GM19099 (cell line): ENCODE measurements at regions not wholly inside any gene's neighbourhood (a gene's known extent, or its start where the extent isn't known, plus 50 kb on each side); places are given as distances from the start of the nearest gene placed in this dataset.

Experiments used
- POLR2A ChIP-seq: IDR thresholded peaks from 3 replicates; pipeline ENCODE4 v1.6.1; 2011; ENCODE audit warnings: low read depth; ENCODE audit not compliant: insufficient read length; ENCODE audit errors: extremely low read depth

DNA sequence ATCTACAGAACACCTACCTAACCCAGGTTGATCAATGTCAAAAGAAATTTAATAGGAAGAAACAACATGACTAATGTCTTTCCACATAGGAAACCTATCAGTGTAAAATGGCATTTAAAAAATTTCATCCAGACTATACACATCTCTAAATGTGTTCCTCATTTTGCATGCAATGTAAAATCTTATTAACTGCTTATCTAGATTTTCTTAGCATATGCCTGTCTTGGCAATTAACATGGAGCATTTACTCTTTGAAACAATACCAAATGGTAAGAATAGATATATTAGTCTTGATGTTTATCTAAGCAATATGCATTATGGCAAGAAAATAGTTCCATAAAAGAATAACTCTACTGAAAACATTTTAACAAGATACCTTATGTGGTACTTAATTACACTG lies 199.8 kb downstream of the TRAM1L1 start:
- TF ChIP-seq POLR2A = no peak

DNA sequence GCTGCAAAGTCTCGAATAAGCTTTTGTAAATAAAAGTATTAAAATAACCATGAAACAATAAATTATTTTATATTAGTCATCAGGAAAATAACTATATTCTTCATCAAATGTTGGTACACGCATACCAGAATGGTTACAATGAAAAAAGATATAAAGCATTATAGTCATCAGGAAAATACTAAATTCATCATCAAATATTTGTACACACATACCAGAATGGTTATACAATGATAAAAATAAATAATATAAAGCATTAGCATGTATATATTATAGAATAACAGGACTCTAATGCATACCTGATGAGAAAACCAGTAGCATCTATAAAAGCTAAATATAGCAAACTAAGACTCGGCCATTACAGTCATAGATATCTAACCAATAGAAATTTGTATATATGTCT lies 202.9 kb downstream of the TRAM1L1 start:
- no peak for TF ChIP-seq POLR2A

DNA sequence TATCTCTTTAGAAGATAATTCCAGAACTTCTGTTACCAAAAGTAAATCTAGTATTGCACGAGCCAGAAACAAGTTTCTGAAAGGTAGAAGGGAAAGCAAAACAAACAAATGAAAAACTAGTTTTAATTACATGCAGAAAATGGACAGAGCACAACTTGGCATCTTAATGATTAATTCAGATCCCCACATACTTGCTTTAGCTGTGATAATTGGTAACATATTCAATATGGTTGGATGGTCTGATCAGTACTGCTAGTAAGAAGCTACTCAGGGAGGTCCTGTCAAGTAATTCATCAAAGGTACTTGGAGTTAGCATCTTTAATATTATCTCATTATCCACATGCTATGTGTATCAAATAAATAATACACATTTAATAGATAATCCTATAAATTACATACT lies 204.3 kb downstream of the TRAM1L1 start:
- no peak for TF ChIP-seq POLR2A

DNA sequence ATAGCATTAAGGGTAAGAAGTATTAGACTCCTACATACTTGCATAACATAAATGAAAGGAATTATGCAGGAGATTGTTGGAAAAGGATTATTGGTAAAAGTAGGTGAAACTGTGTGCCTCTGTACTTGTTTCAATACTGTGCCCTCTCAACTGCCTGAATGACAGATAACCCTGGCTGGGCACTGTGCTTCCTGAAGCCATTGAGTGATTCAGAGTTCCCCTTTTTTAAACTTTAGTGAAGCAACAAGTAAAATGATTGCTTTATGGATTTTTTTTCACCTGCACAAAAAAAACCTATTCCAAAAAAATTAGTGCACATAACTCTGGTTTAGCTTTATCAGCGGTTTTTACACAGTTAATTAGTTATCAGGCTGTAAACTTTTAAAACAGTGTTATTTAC lies 204.8 kb downstream of the TRAM1L1 start:
- TF ChIP-seq POLR2A = no peak

DNA sequence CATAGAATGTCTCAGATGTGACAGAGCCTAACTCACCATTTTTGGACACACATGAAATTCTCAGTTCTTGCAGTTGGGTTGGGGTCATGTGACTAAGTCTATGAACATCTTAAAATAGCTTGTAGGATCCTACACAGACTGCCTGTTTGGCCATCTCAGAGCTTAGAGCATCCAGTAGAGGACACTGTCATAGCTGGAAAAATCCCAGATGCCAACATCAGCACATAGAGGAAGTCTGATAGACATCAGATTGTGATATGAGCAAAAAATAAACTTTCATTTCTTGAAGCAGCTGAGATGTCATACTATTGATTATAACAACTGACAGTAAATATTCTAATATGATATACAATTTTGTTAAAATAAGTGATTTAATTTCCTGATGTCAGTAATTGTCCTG lies 207.1 kb downstream of the TRAM1L1 start:
- no peak for TF ChIP-seq POLR2A

DNA sequence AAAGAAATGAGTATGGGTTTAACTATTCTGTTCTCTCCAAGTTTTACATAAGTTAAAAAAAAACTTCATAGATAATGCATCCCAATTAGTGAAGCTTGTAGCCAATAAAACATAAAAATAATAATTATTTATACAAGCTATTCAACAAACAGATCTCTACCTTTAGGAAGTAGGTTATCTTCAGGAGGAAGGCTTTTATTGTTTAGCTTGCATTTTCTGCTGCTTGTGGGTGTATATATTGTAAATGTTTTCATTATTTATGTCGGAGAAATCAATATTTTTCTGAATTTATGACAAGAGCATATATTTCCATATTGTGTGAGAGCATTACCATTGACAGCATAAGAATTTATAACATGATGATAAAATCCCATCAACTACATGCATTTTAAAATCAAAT lies 208.3 kb downstream of the TRAM1L1 start:
- TF ChIP-seq POLR2A = no peak

DNA sequence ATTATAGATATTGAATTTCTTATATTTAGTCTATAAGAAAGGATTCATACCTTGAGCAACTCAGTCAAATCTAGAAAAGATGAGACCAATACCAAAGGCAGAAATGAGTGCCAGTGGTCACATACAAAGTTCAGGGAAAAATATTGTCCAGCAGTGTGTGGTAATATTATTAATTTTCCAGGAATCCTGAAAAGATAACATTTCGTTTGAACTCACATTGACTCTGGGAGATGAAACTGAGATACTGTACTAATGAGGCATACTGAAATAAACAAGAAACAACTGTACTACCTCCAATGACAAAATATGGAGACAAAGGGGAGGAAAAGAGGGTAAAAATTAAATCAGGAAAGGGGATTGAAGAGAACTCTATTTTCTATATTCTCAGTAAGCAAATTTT lies 212.4 kb downstream of the TRAM1L1 start:
- no peak for TF ChIP-seq POLR2A

DNA sequence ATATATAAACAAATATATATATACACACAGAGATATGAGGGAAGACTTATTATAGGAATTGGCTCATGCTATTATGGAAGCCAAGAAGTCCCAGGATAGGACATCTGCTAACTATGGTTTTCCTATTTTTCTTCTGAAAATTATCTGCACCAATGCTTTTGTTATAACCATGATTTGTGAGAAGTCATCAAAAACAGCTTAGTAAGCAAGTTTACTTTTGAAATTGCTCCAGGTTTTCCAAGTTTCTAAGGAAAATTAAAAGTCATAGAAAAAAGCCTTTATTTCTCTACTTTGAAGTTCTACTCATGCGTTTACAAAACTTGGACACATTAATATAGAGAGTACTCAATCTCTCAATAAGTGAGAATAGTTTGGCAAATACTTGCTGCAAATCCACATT lies 213.1 kb downstream of the TRAM1L1 start:
- TF ChIP-seq POLR2A = no peak

DNA sequence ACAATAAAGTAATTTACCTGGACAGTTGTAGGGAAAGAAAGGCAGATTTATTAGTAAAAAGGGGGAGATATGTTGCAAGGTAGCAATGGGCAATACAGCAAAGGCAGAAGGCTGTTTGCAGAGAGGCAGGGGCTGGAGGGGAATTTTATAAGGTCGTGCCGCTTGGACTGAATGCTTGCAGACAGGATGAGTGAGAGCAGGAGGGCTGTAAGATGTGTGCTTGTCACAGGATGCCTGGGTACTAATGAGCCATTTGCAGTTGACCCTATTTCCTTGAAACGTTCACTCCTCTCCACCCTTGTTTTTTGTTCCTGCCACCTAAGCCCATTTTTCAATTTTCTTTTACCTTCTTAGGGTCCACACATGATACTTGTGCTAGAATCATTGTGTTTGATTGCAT lies 214.7 kb downstream of the TRAM1L1 start:
- TF ChIP-seq POLR2A = no peak

DNA sequence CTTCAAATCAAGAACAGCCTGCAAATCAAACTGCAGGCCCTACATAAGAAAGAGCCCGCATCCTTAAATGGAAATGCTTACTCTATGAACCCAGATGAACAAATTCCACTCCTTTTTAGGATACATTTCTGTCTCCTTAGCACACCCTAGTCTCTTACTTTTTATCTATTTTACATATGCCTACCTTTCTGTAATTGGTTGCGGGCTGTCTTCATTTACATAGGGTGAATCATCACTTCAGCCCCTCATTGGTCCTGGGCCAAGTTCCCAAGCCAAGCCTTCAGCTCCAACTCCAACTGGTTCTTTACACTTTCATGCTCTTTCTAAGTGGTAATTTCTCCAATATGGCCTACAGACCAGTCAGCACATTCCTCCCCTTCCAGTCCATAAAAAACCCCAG lies 219.3 kb downstream of the TRAM1L1 start:
- no peak for TF ChIP-seq POLR2A

DNA sequence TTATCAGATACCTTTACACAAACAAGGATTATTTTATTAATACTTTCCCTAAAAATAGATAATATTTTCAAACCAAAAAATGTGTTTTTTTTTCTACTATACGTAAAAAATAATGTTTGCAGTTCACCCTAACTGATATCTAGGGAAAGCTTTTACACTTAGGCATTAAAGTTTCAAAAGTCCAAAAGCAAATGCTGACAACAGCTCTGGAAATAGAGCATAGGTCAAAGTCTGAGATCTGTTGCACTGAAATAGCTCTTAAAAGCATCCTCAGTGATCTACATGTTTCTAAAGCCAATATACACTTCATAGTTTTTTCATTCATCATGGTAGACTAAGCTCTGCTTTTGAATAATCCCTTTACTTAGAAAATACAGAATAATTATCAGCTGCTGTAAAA lies 222.8 kb downstream of the TRAM1L1 start:
- TF ChIP-seq POLR2A = no peak

DNA sequence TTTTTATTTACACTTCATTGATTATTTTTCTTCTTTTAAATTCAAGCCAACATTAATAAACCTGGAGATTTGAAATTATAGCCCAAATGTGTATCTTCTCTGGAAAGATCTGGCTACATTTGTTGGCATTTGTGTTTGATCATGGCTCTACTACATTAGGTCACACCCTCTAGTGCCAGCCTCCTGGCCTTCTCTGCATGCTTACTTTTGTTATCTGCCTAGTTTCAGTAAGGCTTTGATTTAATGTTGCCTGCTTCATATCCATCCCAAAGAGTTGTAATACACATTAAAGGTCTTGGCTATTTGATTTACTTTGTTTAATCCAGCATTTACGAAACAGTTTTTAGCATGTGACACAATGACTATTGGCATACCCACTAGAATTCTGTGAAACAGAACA lies 224.5 kb downstream of the TRAM1L1 start:
- no peak for TF ChIP-seq POLR2A

DNA sequence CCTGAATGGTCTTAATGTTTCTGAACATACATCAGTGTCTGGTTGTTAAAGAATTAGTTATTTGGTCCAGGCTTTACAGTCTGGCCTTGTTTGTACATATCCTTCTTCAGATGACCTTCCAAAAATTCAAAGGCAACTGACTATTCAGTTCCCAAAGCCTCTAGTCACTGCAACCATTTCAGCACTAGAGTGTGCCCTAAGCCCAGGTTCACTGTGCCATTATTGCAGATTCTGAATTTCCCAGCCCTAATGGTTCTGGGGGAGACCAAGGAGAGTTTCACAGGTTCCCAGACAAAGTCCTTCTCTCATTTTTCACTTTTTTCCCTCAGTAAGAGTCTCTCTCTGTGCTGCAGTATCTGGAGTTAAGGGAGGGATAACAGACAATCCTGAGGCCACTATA lies 235.8 kb downstream of the TRAM1L1 start:
- TF ChIP-seq POLR2A = no peak

DNA sequence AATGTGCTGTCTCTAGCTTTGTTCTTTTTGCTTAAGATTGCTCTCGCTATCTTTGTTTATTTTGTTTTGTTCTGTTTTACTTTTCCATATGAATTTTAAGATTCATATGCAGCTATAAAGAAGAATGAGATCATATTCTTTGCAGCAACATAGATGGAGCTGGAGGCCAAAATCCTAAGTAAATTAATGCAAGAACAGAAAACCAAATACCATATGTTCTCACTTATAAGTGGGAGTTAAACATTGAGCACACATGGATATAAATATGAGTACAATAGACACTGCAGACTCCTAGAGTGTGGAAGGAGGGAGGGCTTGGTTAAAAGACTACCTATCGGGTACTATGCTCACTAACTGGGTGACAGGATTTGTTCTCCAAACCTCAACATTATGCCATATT lies 237.8 kb downstream of the TRAM1L1 start:
- no peak for TF ChIP-seq POLR2A

DNA sequence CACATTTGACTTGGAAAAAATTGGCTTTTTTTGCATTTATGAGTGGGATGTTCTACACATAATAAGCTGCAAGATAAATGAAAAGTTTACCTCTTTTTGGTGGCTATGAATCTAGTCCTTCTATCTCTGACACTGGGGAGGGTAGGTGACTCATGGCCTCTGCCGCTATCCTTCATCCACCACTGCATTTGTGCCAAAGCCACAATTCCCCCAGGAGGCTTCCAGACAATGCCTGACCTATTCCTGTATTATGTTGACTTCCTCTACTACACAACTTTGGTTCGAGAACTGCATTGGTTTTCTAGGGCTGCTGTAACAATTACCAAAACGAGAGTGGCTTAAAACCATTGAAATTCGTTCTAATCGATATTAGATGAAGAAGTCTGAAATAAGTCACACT lies 245.6 kb downstream of the TRAM1L1 start:
- TF ChIP-seq POLR2A = no peak

DNA sequence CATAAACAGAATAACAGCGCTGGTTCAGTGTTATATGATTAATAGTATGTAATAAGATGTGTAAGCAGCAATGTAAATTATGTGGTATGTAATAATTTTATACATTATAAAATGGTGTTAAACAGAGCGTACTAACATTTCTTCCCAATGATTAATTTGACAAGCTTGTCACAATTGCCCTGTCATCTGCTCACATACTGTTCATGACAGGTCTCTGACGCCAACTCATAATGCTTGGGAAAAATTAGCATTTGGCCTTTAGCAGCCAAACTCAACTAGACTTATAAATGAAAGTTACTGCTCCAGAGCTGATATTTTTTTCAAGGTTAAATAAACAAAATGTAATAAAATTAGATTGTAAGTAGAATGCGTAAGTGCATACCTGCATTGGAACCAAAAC lies 246.8 kb downstream of the TRAM1L1 start:
- no peak for TF ChIP-seq POLR2A

DNA sequence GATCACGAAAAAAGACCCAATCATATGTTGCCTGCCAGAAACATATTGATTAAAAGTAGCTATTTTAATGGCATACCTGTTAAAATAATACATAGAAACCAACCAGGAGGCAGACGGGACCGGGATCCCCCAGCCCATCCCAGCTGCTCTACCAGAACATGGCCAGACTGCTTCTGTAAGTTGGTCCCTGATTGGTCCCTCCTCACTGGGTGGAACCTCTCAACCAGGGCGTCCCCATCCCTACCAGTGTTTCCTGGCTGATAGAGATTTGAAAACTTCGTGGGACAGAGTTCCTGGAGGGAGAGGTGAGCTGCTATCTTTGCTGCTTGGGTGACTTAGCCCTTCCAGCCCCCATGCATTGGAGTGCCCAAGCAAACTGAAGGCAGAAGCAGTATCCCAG lies 256.2 kb downstream of the TRAM1L1 start:
- no peak for TF ChIP-seq POLR2A

DNA sequence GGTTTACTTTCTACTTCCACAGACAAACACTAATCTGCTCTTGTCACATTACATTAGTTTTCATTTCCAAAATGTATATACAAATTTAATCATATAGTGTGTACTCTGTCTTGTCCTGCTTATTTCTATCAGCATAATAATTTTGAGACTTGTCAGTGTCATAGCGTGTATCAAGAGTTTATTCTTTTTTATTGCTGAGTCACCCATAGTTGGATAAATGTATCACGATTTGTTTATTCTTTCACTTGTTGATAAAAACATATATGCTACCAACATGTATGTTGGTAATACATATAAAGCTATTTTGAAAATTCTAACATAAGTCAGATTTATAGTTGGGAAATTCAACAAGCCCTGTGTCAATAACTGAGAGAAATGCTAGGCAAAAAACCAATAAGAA lies 261.2 kb downstream of the TRAM1L1 start:
- no peak for TF ChIP-seq POLR2A
